Karpas-422 (cell line): ENCODE measurements at regions not wholly inside any gene's neighbourhood (a gene's known extent, or its start where the extent isn't known, plus 50 kb on each side); places are given as distances from the start of the nearest gene placed in this dataset.

Source experiments
- DNase-seq: peaks from one replicate; pipeline ENCODE4 v3.0.0-alpha.2; 2015
- H2AFZ ChIP-seq: fragments of 200-600 bp; sonication (generic); 2 replicates; pipeline ENCODE4 v1.6.1; 2014; ENCODE audit warnings: antibody characterized with exemption, low read length, mixed read lengths
- H3K27ac ChIP-seq: fragments of 200-600 bp; sonication (generic); 2 replicates; pipeline ENCODE4 v1.5.1; 2014; ENCODE audit warnings: mild to moderate bottlenecking, low read length, moderate library complexity
- H3K27me3 ChIP-seq: fragments of 200-600 bp; sonication (generic); 2 replicates; pipeline ENCODE4 v1.6.1; 2014; ENCODE audit warnings: low read length, mixed read lengths
- H3K36me3 ChIP-seq: fragments of 200-600 bp; sonication (generic); 2 replicates; pipeline ENCODE4 v1.6.1; 2014; ENCODE audit warnings: low read length, mixed read lengths; ENCODE audit not compliant: insufficient read depth
- H3K4me1 ChIP-seq: fragments of 200-600 bp; sonication (generic); 2 replicates; pipeline ENCODE4 v1.6.1; 2014; ENCODE audit warnings: mild to moderate bottlenecking, low read length, mixed read lengths
- H3K4me2 ChIP-seq: fragments of 200-600 bp; sonication (generic); 2 replicates; pipeline ENCODE4 v1.6.1; 2014; ENCODE audit warnings: low read length, low read depth, mild to moderate bottlenecking; ENCODE audit not compliant: poor library complexity, severe bottlenecking
- H3K4me3 ChIP-seq: fragments of 200-600 bp; sonication (generic); 2 replicates; pipeline ENCODE4 v1.5.1; 2014; ENCODE audit warnings: mild to moderate bottlenecking, antibody characterized with exemption, low read length, mixed read lengths
- H3K79me2 ChIP-seq: fragments of 200-600 bp; sonication (generic); 2 replicates; pipeline ENCODE4 v1.6.1; 2014; ENCODE audit warnings: mild to moderate bottlenecking, low read length, mixed read lengths
- H3K9ac ChIP-seq: fragments of 200-600 bp; sonication (generic); 2 replicates; pipeline ENCODE4 v1.6.0; 2014; ENCODE audit warnings: low read length
- H3K9me2 ChIP-seq: fragments of 200-600 bp; sonication (generic), shearing (Covaris generic); replicated peaks from 2 replicates; pipeline ENCODE4 v1.6.0; 2014; ENCODE audit warnings: mild to moderate bottlenecking, low read length, moderate library complexity; ENCODE audit not compliant: insufficient read depth
- H3K9me3 ChIP-seq: fragments of 300-700, 200-600 bp; sonication (generic); 2 replicates; pipeline ENCODE4 v1.6.1; 2014; ENCODE audit warnings: low read length, mixed read lengths
- H4K20me1 ChIP-seq: fragments of 200-600 bp; sonication (generic); 2 replicates; pipeline ENCODE4 v1.6.1; 2014; ENCODE audit warnings: mild to moderate bottlenecking, antibody characterized with exemption, low read length, low read depth; ENCODE audit not compliant: insufficient read depth

DNA sequence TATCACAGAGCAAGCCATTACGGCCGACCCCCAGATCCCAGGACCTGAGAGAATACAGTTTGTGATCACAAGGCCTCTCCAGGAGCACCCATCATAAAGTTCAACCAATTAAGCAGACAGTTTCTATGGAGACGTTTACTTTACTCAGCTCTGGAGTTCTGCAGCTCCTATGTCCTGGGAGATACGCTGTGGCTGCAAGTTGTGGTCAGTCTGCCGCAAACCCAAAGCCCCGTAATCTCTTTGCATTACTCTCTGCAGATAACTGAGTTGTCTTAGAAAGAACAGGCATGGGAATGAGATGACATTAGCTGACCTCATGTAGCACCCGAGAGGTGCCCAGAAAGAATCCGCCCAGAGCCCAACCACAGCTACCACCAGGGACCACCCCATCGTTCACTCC, 305.1 kb downstream of the FGFR2 start:
- no peak overlapping the region for H3K4me3 ChIP-seq
- no peak overlapping the region for H3K4me2 ChIP-seq
- no peaks in the 10 kb centered on the region for H3K27me3 ChIP-seq

DNA sequence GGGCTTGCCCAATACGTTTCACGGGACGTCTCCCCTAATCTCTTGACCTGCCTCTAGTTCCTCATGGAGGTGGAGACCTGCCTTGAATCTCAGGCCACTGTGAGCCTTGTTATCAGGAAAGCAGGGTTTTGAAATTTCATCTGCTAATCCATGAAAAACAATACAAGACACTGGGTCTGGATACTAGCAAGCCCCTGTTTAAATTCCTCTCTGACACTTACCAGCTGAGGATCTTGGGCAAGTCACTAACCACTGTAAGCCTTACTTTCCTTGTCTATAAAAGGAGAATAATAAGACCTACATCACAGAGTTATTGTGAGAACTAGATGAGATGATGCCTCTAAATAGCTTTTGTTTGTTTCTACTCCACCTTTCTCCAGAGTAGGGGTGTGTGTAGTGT, 303.6 kb downstream of the FGFR2 start:
- Histone ChIP-seq H3K27ac (no peak overlapping the region), H3K4me1 (peaks cover 5% of the 10 kb centered on the region), H3K4me2 (no peak overlapping the region), H2AFZ (no peak overlapping the region), H4K20me1 (no peaks in the 10 kb centered on the region), H3K9me2 (no peaks in the 10 kb centered on the region), H3K9ac (no peak overlapping the region), H3K27me3 (no peaks in the 10 kb centered on the region), H3K36me3 (no peaks in the 10 kb centered on the region), H3K9me3 (no peaks in the 10 kb centered on the region), H3K4me3 (no peak overlapping the region), H3K79me2 (no peaks in the 10 kb centered on the region)
- no peak for DNase-seq

More for the DNA sequence above, 305.1 kb downstream of the FGFR2 start:
- Histone ChIP-seq H3K79me2 (no peaks in the 10 kb centered on the region), H3K27ac (no peak overlapping the region), H3K4me1 (peaks cover 5% of the 10 kb centered on the region), H2AFZ (no peak overlapping the region), H3K9me3 (no peaks in the 10 kb centered on the region), H3K9me2 (no peaks in the 10 kb centered on the region), H3K36me3 (no peaks in the 10 kb centered on the region), H4K20me1 (no peaks in the 10 kb centered on the region), H3K9ac (no peak overlapping the region)
- no peak for DNase-seq

DNA sequence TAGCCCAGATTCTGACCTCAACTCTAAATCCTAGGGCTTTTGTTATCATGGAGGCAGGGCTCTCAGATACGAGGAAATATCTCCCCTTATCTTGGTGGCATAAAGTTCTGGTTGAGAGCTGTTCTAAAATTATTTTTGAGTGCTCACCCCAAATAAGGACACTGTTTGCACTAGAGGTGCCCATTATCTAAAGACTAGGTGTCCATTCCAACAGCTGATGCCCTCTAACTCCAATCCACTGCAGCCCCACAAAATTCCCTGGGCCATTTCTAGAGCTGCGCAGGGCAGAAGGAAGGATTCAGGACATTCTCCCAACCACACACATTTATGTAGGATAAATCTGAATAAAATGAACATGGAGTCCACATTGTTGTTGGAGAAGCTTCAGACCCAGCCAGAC, 301.9 kb downstream of the FGFR2 start:
- no peaks in the 10 kb centered on the region for H3K9me3 ChIP-seq
- H3K79me2 ChIP-seq: no peaks in the 10 kb centered on the region
- no peak overlapping the region for H3K27ac ChIP-seq
- H3K9ac ChIP-seq: no peak overlapping the region
- no peaks in the 10 kb centered on the region for H4K20me1 ChIP-seq
- H3K36me3 ChIP-seq: no peaks in the 10 kb centered on the region
- no peaks in the 10 kb centered on the region for H3K27me3 ChIP-seq
- H3K4me3 ChIP-seq: no peak overlapping the region
- H2AFZ ChIP-seq: no peak overlapping the region
- H3K4me1 ChIP-seq: peaks cover 5% of the 10 kb centered on the region
- H3K4me2 ChIP-seq: no peak overlapping the region
- no peak for DNase-seq
- H3K9me2 ChIP-seq: no peaks in the 10 kb centered on the region

DNA sequence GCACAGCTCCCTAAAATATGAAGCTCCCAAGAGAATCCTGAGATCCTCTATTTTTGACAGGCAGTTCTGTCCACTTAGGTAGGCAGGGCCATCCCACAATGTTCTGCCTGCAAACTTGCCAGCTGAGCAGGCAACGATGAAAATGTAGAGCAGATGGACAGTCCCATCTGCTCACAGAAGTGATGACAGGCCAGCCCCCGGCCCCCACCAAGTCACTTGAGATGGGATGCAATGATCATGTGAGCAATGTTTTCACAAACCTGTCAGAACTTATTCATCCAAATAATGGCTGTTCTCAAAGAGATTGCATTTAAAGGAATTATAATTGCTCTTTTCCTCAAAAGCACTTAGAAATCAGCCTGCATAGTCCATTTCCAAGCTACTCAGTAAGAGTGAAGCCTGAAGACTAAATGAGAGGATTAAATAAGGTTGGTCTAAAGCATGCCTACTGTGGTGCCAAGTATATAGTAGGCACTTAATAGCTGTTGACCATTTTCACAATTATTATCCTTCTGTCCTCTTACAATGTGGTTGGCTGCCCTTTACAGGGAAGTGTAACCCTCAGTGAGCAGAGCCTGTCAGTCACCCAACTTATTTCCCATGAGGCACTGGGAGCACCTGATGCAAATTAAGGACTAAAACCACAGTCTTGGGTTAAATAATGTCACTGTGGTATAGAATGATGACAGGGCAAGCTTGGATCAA, 301.2 kb downstream of the FGFR2 start:
- Histone ChIP-seq H3K27ac (no peak overlapping the region), H2AFZ (no peak overlapping the region), H3K4me2 (no peak overlapping the region), H3K79me2 (no peaks in the 10 kb centered on the region), H3K4me3 (no peak overlapping the region), H3K9ac (no peak overlapping the region), H3K27me3 (no peaks in the 10 kb centered on the region), H3K36me3 (no peaks in the 10 kb centered on the region), H3K9me2 (no peaks in the 10 kb centered on the region), H3K4me1 (peaks cover 5% of the 10 kb centered on the region), H3K9me3 (no peaks in the 10 kb centered on the region), H4K20me1 (no peaks in the 10 kb centered on the region)
- peak; percentile 45 for DNase-seq

DNA sequence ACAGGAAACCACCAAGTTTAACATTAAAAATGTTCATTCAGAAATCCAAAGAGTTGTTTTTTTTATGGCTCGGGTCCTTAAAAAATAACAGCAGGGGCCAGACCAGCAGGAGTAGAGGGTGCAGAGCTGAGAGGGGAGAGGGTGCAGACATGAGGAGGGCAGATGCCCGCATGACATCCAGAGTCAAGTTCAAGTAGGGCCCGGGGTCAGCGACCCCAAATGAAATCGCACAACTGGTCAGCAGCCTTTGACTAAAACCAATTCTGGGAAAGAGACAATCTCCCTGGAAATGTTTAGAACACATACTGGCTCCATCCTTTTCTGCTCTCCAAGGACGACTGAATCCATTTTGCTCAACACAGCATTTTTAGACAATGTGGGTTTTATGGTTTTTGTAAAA, 297.5 kb downstream of the FGFR2 start:
- no peaks in the 10 kb centered on the region for H3K27me3 ChIP-seq
- H4K20me1 ChIP-seq: no peaks in the 10 kb centered on the region
- H3K4me3 ChIP-seq: no peak overlapping the region
- no peaks in the 10 kb centered on the region for H3K36me3 ChIP-seq
- H3K9ac ChIP-seq: no peak overlapping the region
- no peaks in the 10 kb centered on the region for H3K9me3 ChIP-seq
- no peak overlapping the region for H3K27ac ChIP-seq
- H3K9me2 ChIP-seq: no peaks in the 10 kb centered on the region
- H3K4me1 ChIP-seq: peaks cover 5% of the 10 kb centered on the region
- no peak overlapping the region for H2AFZ ChIP-seq
- DNase-seq: no peak
- H3K79me2 ChIP-seq: no peaks in the 10 kb centered on the region
- no peak overlapping the region for H3K4me2 ChIP-seq

DNA sequence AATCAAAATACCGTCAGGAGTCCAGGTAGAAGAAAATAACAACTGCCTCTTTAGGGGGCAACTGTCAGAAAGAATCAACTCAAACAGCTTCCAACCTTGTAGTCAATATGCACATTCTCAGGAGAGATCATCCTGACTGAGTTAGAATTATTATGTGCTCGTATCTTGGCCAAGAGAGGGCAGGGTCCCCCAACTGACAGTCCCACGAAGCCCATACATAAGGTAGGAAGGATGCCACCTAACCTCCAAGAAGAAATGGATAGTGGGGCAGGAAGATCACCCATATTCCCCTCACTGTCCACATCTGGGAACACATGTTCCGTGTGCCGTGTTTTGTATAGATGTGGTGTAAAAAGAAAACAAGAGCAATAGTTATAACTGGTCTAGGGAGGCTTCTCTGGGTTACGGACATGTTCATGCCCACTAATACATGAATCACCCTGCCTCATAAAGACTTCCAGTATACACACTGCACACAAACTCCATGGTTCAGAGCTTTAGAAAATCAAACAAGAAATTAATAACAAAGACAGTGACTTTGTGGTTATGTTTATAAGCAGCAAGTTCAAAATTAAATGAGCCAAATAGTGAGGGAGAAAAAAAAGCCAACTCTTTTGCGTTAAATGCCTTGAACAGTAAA, 295.6 kb downstream of the FGFR2 start:
- Histone ChIP-seq H3K9me2 (no peaks in the 10 kb centered on the region), H3K4me2 (no peak overlapping the region), H3K27me3 (no peaks in the 10 kb centered on the region), H3K9ac (no peak overlapping the region), H3K36me3 (no peaks in the 10 kb centered on the region), H3K79me2 (no peaks in the 10 kb centered on the region), H4K20me1 (no peaks in the 10 kb centered on the region), H3K4me3 (no peak overlapping the region), H3K4me1 (no peaks in the 10 kb centered on the region), H3K27ac (no peak overlapping the region), H3K9me3 (no peaks in the 10 kb centered on the region), H2AFZ (no peak overlapping the region)
- DNase-seq: no peak

DNA sequence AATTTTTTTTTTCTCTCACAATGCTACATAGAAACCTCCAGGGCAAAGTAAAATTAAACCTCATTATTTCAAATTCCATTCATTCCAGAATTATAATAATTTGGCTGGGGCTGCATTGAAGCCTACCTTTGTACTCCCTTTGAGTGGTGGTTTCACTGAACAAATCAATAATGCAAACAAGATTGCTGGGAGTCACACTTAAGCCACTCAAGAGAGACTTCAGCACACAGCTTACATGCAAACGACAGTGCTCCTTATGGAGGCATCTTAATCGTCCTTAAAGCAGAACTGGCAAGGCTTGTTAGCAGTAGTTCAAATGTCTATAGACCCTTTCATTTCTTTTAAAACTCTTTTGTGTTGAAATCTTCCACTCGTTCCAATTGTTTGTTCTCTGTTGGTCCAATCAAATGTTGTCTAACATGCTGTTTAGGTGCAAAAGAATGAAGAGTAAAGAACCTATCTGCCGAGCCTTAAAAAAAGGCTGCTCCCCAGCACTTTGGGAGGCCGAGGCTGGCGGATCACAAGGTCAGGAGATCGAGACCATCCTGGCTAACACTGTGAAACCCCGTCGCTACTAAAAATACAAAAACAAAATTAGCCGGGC, 294.9 kb downstream of the FGFR2 start:
- Histone ChIP-seq H3K4me1 (no peaks in the 10 kb centered on the region), H4K20me1 (no peaks in the 10 kb centered on the region), H3K36me3 (no peaks in the 10 kb centered on the region), H3K79me2 (no peaks in the 10 kb centered on the region), H3K9me3 (no peaks in the 10 kb centered on the region), H3K27me3 (no peaks in the 10 kb centered on the region), H3K4me3 (no peak overlapping the region), H3K27ac (no peak overlapping the region), H3K4me2 (no peak overlapping the region), H3K9me2 (no peaks in the 10 kb centered on the region), H3K9ac (no peak overlapping the region), H2AFZ (no peak overlapping the region)
- no peak for DNase-seq

DNA sequence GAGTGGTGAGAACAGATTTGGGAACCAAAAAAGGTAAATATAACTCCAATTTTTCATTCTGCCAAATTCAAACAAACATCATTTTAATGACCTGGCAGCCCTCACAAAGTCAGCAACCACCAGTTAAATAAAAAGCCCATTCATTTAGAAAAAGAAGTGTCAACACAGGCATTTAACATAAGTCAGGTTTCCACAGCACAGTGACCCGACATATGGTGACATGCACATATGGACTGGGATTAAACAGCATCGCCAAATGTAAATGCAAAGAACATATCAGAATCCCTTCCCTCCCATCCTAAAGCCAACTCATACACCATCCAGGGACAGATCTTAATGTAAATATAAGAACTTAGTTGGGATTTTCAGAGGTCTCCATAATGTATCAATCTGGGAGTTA, 293.2 kb downstream of the FGFR2 start:
- H3K36me3 ChIP-seq: no peaks in the 10 kb centered on the region
- no peaks in the 10 kb centered on the region for H3K9me2 ChIP-seq
- H3K27me3 ChIP-seq: no peaks in the 10 kb centered on the region
- H3K4me1 ChIP-seq: peaks cover under 1% of the 10 kb centered on the region; the same call in 1 of the 2 replicates
- H3K4me3 ChIP-seq: no peak overlapping the region
- no peak overlapping the region for H3K4me2 ChIP-seq
- no peak overlapping the region for H3K9ac ChIP-seq
- H4K20me1 ChIP-seq: no peaks in the 10 kb centered on the region
- no peak overlapping the region for H2AFZ ChIP-seq
- DNase-seq: no peak
- no peaks in the 10 kb centered on the region for H3K9me3 ChIP-seq
- no peaks in the 10 kb centered on the region for H3K79me2 ChIP-seq
- no peak overlapping the region for H3K27ac ChIP-seq
